ENCODE measurements at regions not wholly inside any gene's neighbourhood (a gene's known extent, or its start where the extent isn't known, plus 50 kb on each side); places are given as distances from the start of the nearest gene placed in this dataset.
"Not testable (repeated sequence)": the region's sequence is repeated elsewhere in the genome, so short reads cannot be mapped to it uniquely, and the experiment has no call there.

GRCh38 chr17:55990332-55991006 lies 162.8 kb upstream of the ANKFN1 start:
- H3K36me3 Mint-ChIP-seq (ENCODE audit: unreplicated experiment): no peaks in the 10 kb centered on the region
- H3K4me1 Mint-ChIP-seq (ENCODE audit: low read depth, unreplicated experiment): no peaks in the 10 kb centered on the region
- H3K27me3 Mint-ChIP-seq (ENCODE audit: unreplicated experiment): peaks cover 2% of the 10 kb centered on the region
- TF ChIP-seq CTCF (IDR thresholded peaks at IDR 0.05; ENCODE audit: partially characterized antibody, unreplicated experiment): no peak
- H3K27ac Mint-ChIP-seq (ENCODE audit: unreplicated experiment): no peak overlapping the region
- no peak overlapping the region for H3K4me3 Mint-ChIP-seq (ENCODE audit: unreplicated experiment)
- no peaks in the 10 kb centered on the region for H3K9me3 Mint-ChIP-seq (ENCODE audit: unreplicated experiment)
- no peak for DNase-seq

- no peaks in the 10 kb centered on the region for H3K4me1 Mint-ChIP-seq (ENCODE audit: low read depth, unreplicated experiment)
- no peak for DNase-seq
- H3K36me3 Mint-ChIP-seq (ENCODE audit: unreplicated experiment): no peaks in the 10 kb centered on the region
- no peak overlapping the region for H3K4me3 Mint-ChIP-seq (ENCODE audit: unreplicated experiment)
- TF ChIP-seq CTCF (IDR thresholded peaks at IDR 0.05; ENCODE audit: partially characterized antibody, unreplicated experiment): peak; percentile 28
- H3K27ac Mint-ChIP-seq (ENCODE audit: unreplicated experiment): no peak overlapping the region
- no peaks in the 10 kb centered on the region for H3K27me3 Mint-ChIP-seq (ENCODE audit: unreplicated experiment)
- H3K9me3 Mint-ChIP-seq (ENCODE audit: unreplicated experiment): no peaks in the 10 kb centered on the region
Observed at GRCh38 chr17:55996826-55997225, 156.4 kb upstream of the ANKFN1 start.

- Mint-ChIP-seq H3K9me3 (ENCODE audit: unreplicated experiment) (peaks cover 1% of the 10 kb centered on the region), H3K4me1 (ENCODE audit: low read depth, unreplicated experiment) (no peaks in the 10 kb centered on the region), H3K36me3 (ENCODE audit: unreplicated experiment) (peaks cover 7% of the 10 kb centered on the region), H3K4me3 (ENCODE audit: unreplicated experiment) (no peak overlapping the region), H3K27me3 (ENCODE audit: unreplicated experiment) (no peaks in the 10 kb centered on the region), H3K27ac (ENCODE audit: unreplicated experiment) (no peak overlapping the region)
- no peak for TF ChIP-seq CTCF (IDR thresholded peaks at IDR 0.05; ENCODE audit: partially characterized antibody, unreplicated experiment)
- no peak for DNase-seq
Observed at GRCh38 chr17:56000411-56000810, 152.9 kb upstream of the ANKFN1 start.

- not testable (repeated sequence) for H3K27me3 Mint-ChIP-seq (ENCODE audit: unreplicated experiment); DNase-seq; H3K27ac Mint-ChIP-seq (ENCODE audit: unreplicated experiment); H3K9me3 Mint-ChIP-seq (ENCODE audit: unreplicated experiment); H3K36me3 Mint-ChIP-seq (ENCODE audit: unreplicated experiment); H3K4me3 Mint-ChIP-seq (ENCODE audit: unreplicated experiment); H3K4me1 Mint-ChIP-seq (ENCODE audit: low read depth, unreplicated experiment)
Observed at GRCh38 chr17:56002656-56003055, 150.6 kb upstream of the ANKFN1 start.

- Mint-ChIP-seq H3K27ac (ENCODE audit: unreplicated experiment) (no peak overlapping the region), H3K9me3 (ENCODE audit: unreplicated experiment) (peaks cover 1% of the 10 kb centered on the region), H3K4me3 (ENCODE audit: unreplicated experiment) (no peak overlapping the region), H3K27me3 (ENCODE audit: unreplicated experiment) (no peaks in the 10 kb centered on the region), H3K36me3 (ENCODE audit: unreplicated experiment) (no peaks in the 10 kb centered on the region), H3K4me1 (ENCODE audit: low read depth, unreplicated experiment) (no peaks in the 10 kb centered on the region)
- TF ChIP-seq CTCF (IDR thresholded peaks at IDR 0.05; ENCODE audit: partially characterized antibody, unreplicated experiment): no peak
- no peak for DNase-seq
Observed at GRCh38 chr17:56009795-56010651, 143.3 kb upstream of the ANKFN1 start.
